ENCODE measurements at regions not wholly inside any gene's neighbourhood (a gene's known extent, or its start where the extent isn't known, plus 50 kb on each side); places are given as distances from the start of the nearest gene placed in this dataset.
"Not testable (repeated sequence)": the region's sequence is repeated elsewhere in the genome, so short reads cannot be mapped to it uniquely, and the experiment has no call there.

GRCh38 chr4:49573666-49574215, 587.7 kb downstream of the CWH43 start:
- not testable (repeated sequence) for TF ChIP-seq CTCF (IDR thresholded peaks at IDR 0.05); ZNF512 (CRISPR knock-in tag; IDR thresholded peaks at IDR 0.05; ENCODE audit: borderline replicate concordance)
